ENCODE measurements at regions not wholly inside any gene's neighbourhood (a gene's known extent, or its start where the extent isn't known, plus 50 kb on each side); places are given as distances from the start of the nearest gene placed in this dataset.

- Mint-ChIP-seq H3K27me3 (ENCODE audit: low read depth, poor library complexity) (peaks cover 3% of the 10 kb centered on the region), H3K9me3 (no peaks in the 10 kb centered on the region)
These were observed 393.3 kb downstream of the PPP3CA start for GRCh38 chr4:100954046-100954445.

GRCh38 chr4:100953616-100954015, 393.7 kb downstream of the PPP3CA start:
- no peak for DNase-seq
- H3K4me1 Mint-ChIP-seq, result no peaks in the 10 kb centered on the region
- no peaks in the 10 kb centered on the region for H3K36me3 Mint-ChIP-seq (ENCODE audit: low read depth)
- no peak for TF ChIP-seq CTCF (IDR thresholded peaks at IDR 0.05)
- no peak overlapping the region for H3K27ac Mint-ChIP-seq
- H3K4me3 Mint-ChIP-seq, result no peak overlapping the region
- no peaks in the 10 kb centered on the region for H3K9me3 Mint-ChIP-seq
- H3K27me3 Mint-ChIP-seq (ENCODE audit: low read depth, poor library complexity), result peaks cover 3% of the 10 kb centered on the region

More at GRCh38 chr4:100954046-100954445, 393.3 kb downstream of the PPP3CA start:
- no peak overlapping the region for H3K27ac Mint-ChIP-seq
- TF ChIP-seq CTCF (IDR thresholded peaks at IDR 0.05), result no peak
- H3K4me1 Mint-ChIP-seq, result no peaks in the 10 kb centered on the region
- no peak for DNase-seq
- no peaks in the 10 kb centered on the region for H3K36me3 Mint-ChIP-seq (ENCODE audit: low read depth)
- H3K4me3 Mint-ChIP-seq, result no peak overlapping the region

GRCh38 chr4:100952590-100952989, 394.7 kb downstream of the PPP3CA start:
- TF ChIP-seq CTCF (IDR thresholded peaks at IDR 0.05), result no peak
- no peak for DNase-seq
- Mint-ChIP-seq H3K4me3 (no peak overlapping the region), H3K27ac (no peak overlapping the region), H3K27me3 (ENCODE audit: low read depth, poor library complexity) (peaks cover 3% of the 10 kb centered on the region), H3K4me1 (no peaks in the 10 kb centered on the region), H3K36me3 (ENCODE audit: low read depth) (no peaks in the 10 kb centered on the region), H3K9me3 (no peaks in the 10 kb centered on the region)

GRCh38 chr4:100949350-100949935, 397.9 kb downstream of the PPP3CA start:
- no peak overlapping the region for H3K4me3 Mint-ChIP-seq
- peaks cover 6% of the 10 kb centered on the region for H3K27me3 Mint-ChIP-seq (ENCODE audit: low read depth, poor library complexity)
- no peak for DNase-seq
- no peaks in the 10 kb centered on the region for H3K4me1 Mint-ChIP-seq
- H3K36me3 Mint-ChIP-seq (ENCODE audit: low read depth), result no peaks in the 10 kb centered on the region
- no peaks in the 10 kb centered on the region for H3K9me3 Mint-ChIP-seq
- TF ChIP-seq CTCF (IDR thresholded peaks at IDR 0.05), result no peak
- no peak overlapping the region for H3K27ac Mint-ChIP-seq

- Mint-ChIP-seq H3K27ac (no peak overlapping the region), H3K27me3 (ENCODE audit: low read depth, poor library complexity) (peaks cover 6% of the 10 kb centered on the region), H3K36me3 (ENCODE audit: low read depth) (no peaks in the 10 kb centered on the region), H3K4me1 (no peaks in the 10 kb centered on the region), H3K9me3 (no peaks in the 10 kb centered on the region), H3K4me3 (no peak overlapping the region)
- DNase-seq, result no peak
- TF ChIP-seq CTCF (IDR thresholded peaks at IDR 0.05), result no peak
These were observed 398.4 kb downstream of the PPP3CA start for GRCh38 chr4:100948911-100949310.

GRCh38 chr4:100945789-100946188, 401.5 kb downstream of the PPP3CA start:
- TF ChIP-seq CTCF (IDR thresholded peaks at IDR 0.05), result no peak
- no peak overlapping the region for H3K4me3 Mint-ChIP-seq
- H3K27me3 Mint-ChIP-seq (ENCODE audit: low read depth, poor library complexity), result peaks cover 6% of the 10 kb centered on the region
- H3K9me3 Mint-ChIP-seq, result peaks cover 9% of the 10 kb centered on the region
- no peak for DNase-seq
- H3K4me1 Mint-ChIP-seq, result no peaks in the 10 kb centered on the region
- no peaks in the 10 kb centered on the region for H3K36me3 Mint-ChIP-seq (ENCODE audit: low read depth)
- no peak overlapping the region for H3K27ac Mint-ChIP-seq

Data from nephron progenitor cell (in vitro differentiated cells).